Keratinocyte (primary cell): ENCODE measurements at regions not wholly inside any gene's neighbourhood (a gene's known extent, or its start where the extent isn't known, plus 50 kb on each side); places are given as distances from the start of the nearest gene placed in this dataset.

Experiments used
- DNase-seq: peaks from one replicate; pipeline ENCODE4 v3.0.0-alpha.2; 2011; ENCODE audit warnings: low read depth, missing footprints, low spot score
- FAIRE-seq: peaks from 2 replicates; lab custom pipeline; 2011; peaks lifted over from hg19 to GRCh38; lab: Jason Lieb, UNC
- H2AFZ ChIP-seq: 2 replicates; pipeline ENCODE4 v1.6.0; 2012; ENCODE audit warnings: low read length, control low read depth, inconsistent platforms; ENCODE audit not compliant: control insufficient read depth
- H3K27ac ChIP-seq: 2 replicates; pipeline ENCODE4 v1.5.1; 2011; ENCODE audit warnings: low read length; ENCODE audit not compliant: control insufficient read depth, insufficient read depth
- H3K27me3 ChIP-seq: 3 replicates; pipeline ENCODE4 v1.6.0; 2011; ENCODE audit warnings: low read length; ENCODE audit not compliant: control insufficient read depth, insufficient read depth; ENCODE audit errors: extremely low read depth
- H3K36me3 ChIP-seq, 2 experiments: 2 replicates in 1 of 2; 3 replicates in 1 of 2; pipeline ENCODE4 v1.5.1; 2011; ENCODE audit warnings: low read length in 2 of 2, mild to moderate bottlenecking in 1 of 2; ENCODE audit not compliant: control insufficient read depth in 2 of 2, insufficient read depth in 2 of 2; ENCODE audit errors: extremely low read depth in 1 of 2
- H3K4me1 ChIP-seq: 3 replicates; pipeline ENCODE4 v1.5.1; 2011; ENCODE audit warnings: low read length; ENCODE audit not compliant: control insufficient read depth, insufficient read depth; ENCODE audit errors: extremely low read depth
- H3K4me2 ChIP-seq: 3 replicates; pipeline ENCODE4 v1.6.0; 2011; ENCODE audit warnings: low read depth, low read length; ENCODE audit not compliant: control insufficient read depth, insufficient read depth; ENCODE audit errors: extremely low read depth
- H3K4me3 ChIP-seq, 3 experiments: fragments of 200-600 bp in 1 of 3; sonication (generic) in 1 of 3; 2 replicates in 2 of 3; 3 replicates in 1 of 3; pipeline ENCODE4 v1.5.1; 2011 to 2016; ENCODE audit warnings: low read length in 3 of 3, mild to moderate bottlenecking in 3 of 3, control low read depth in 2 of 3, inconsistent platforms in 1 of 3, low read depth in 1 of 3, mixed read lengths in 1 of 3, mixed run types in 1 of 3, moderate library complexity in 1 of 3; ENCODE audit not compliant: control insufficient read depth in 2 of 3, insufficient read depth in 2 of 3; ENCODE audit errors: extremely low read depth in 1 of 3
- H3K79me2 ChIP-seq: 2 replicates; pipeline ENCODE4 v1.6.0; 2012; ENCODE audit warnings: low read length; ENCODE audit not compliant: control insufficient read depth, insufficient read depth
- H3K9ac ChIP-seq: 3 replicates; pipeline ENCODE4 v1.6.0; 2011; ENCODE audit warnings: low read length; ENCODE audit not compliant: control insufficient read depth, insufficient read depth; ENCODE audit errors: extremely low read depth
- H3K9me1 ChIP-seq: 3 replicates; pipeline ENCODE4 v1.6.0; 2011; ENCODE audit warnings: low read length; ENCODE audit not compliant: control insufficient read depth, insufficient read depth; ENCODE audit errors: extremely low read depth
- H3K9me3 ChIP-seq: 2 replicates; pipeline ENCODE4 v1.5.1; 2012; ENCODE audit warnings: low read depth, low read length; ENCODE audit not compliant: control insufficient read depth
- H4K20me1 ChIP-seq: 3 replicates; pipeline ENCODE4 v1.6.0; 2011; ENCODE audit warnings: low read length; ENCODE audit not compliant: control insufficient read depth, insufficient read depth; ENCODE audit errors: extremely low read depth
- CTCF ChIP-seq, 3 experiments: IDR thresholded peaks in 1 of 3; conservative IDR thresholded peaks in 1 of 3; optimal IDR thresholded peaks in 1 of 3; 2 replicates in 2 of 3; 3 replicates in 1 of 3; pipeline versions ENCODE3 to v1.5.1; 2011; ENCODE audit warnings: low read length in 3 of 3, mild to moderate bottlenecking in 3 of 3, moderate library complexity in 2 of 3, control low read depth in 1 of 3, inconsistent platforms in 1 of 3; ENCODE audit not compliant: insufficient read depth in 2 of 3; ENCODE audit errors: extremely low read depth in 1 of 3
- EZH2 ChIP-seq: IDR thresholded peaks from one replicate; pipeline ENCODE4 v1.6.1; 2012; ENCODE audit warnings: inconsistent platforms, mild to moderate bottlenecking, low read length, moderate library complexity
- dilution Hi-C: fragments of 300-500 bp; cut with MboI; formaldehyde crosslinking; loops from one replicate; pipeline ENCODE4 v1.7.0; 2020; ENCODE audit warnings: low sequenced_read_pairs; ENCODE audit not compliant: extremely low pct_ligation_motif_present

GRCh38 chr3:13766128-13766527 is 113.7 kb downstream of the WNT7A start:
- no peaks in the 10 kb centered on the region for H3K79me2 ChIP-seq
- FAIRE-seq (no peak), DNase-seq (no peak)
- no peaks in the 10 kb centered on the region for H4K20me1 ChIP-seq
- no peak overlapping the region for H3K27ac ChIP-seq
- no peak overlapping the region for H3K9ac ChIP-seq
- TF ChIP-seq CTCF (optimal IDR thresholded peaks at IDR 0.05 in 1 of 3, IDR thresholded peaks at IDR 0.05 in 1 of 3, conservative IDR thresholded peaks at IDR 0.05 in 1 of 3; ENCODE audit: extremely low read depth in 1 of 3, insufficient read depth in 2 of 3, low read length in 3 of 3) (no peak), EZH2 (no peak)
- no peaks in the 10 kb centered on the region for H3K9me1 ChIP-seq
- peaks cover 4% of the 10 kb centered on the region for H3K4me1 ChIP-seq
- no peaks in the 10 kb centered on the region for H3K36me3 ChIP-seq
- no peak overlapping the region for H3K4me2 ChIP-seq
- peaks cover 2% of the 10 kb centered on the region for H3K9me3 ChIP-seq
- no peak overlapping the region for H3K4me3 ChIP-seq
- H2AFZ ChIP-seq = no peak overlapping the region
- H3K27me3 ChIP-seq = no peaks in the 10 kb centered on the region
- dilution Hi-C loops = no loop called here

- dilution Hi-C loops = no loop called here
- H3K36me3 ChIP-seq = no peaks in the 10 kb centered on the region
- no peaks in the 10 kb centered on the region for H3K4me1 ChIP-seq
- H3K9me1 ChIP-seq = no peaks in the 10 kb centered on the region
- peaks cover 2% of the 10 kb centered on the region for H3K9me3 ChIP-seq
- FAIRE-seq (no peak), DNase-seq (no peak)
- no peaks in the 10 kb centered on the region for H3K27me3 ChIP-seq
- TF ChIP-seq CTCF (optimal IDR thresholded peaks at IDR 0.05 in 1 of 3, IDR thresholded peaks at IDR 0.05 in 1 of 3, conservative IDR thresholded peaks at IDR 0.05 in 1 of 3; ENCODE audit: extremely low read depth in 1 of 3, insufficient read depth in 2 of 3, low read length in 3 of 3) (no peak), EZH2 (no peak)
- no peak overlapping the region for H2AFZ ChIP-seq
- no peak overlapping the region for H3K27ac ChIP-seq
- no peak overlapping the region for H3K4me2 ChIP-seq
- no peak overlapping the region for H3K9ac ChIP-seq
- H3K79me2 ChIP-seq = no peaks in the 10 kb centered on the region
- H4K20me1 ChIP-seq = no peaks in the 10 kb centered on the region
- no peak overlapping the region for H3K4me3 ChIP-seq
Measured at GRCh38 chr3:13764161-13764560, 115.7 kb downstream of the WNT7A start.
